ENCODE measurements at regions not wholly inside any gene's neighbourhood (a gene's known extent, or its start where the extent isn't known, plus 50 kb on each side); places are given as distances from the start of the nearest gene placed in this dataset.

DNA sequence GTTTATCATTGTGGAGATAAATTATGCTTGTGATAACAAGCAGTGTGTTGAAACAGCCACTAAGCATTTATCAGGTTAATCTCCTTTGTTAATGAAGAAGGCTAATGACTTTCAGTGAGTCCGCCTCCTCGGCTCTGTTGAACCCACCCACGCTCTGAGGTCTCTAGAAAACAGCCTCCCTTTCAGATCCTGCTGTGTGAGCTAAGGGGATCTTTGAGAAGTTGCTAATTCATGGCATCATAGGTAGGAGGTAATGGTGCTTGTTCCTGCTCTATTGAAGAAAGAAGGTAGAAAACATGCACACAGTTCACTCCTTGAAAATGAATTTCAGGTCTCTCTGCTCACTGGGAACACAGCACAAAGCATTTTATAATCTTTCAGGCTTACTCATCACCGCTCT, 483.9 kb downstream of the AACS start:
- TF ChIP-seq CTCF (conservative IDR thresholded peaks at IDR 0.05; ENCODE audit: low read length): no peak
- no peak for TF ChIP-seq EZH2phosphoT487 (IDR thresholded peaks at IDR 0.05; ENCODE audit: borderline replicate concordance, low read depth, low read length)
